SK-N-SH (cell line): ENCODE measurements at regions not wholly inside any gene's neighbourhood (a gene's known extent, or its start where the extent isn't known, plus 50 kb on each side); places are given as distances from the start of the nearest gene placed in this dataset.

ENCODE experiments used
- CTCF ChIA-PET: fragments of 300-600, 350-600 bp; formaldehyde crosslinking; extraction: SDS; loops from one replicate; lab custom pipeline; 2021; lab: Yijun Ruan, JAX
- POLR2A ChIA-PET: fragments of 350-600 bp; sonication (Branson Sonifier 250); formaldehyde crosslinking; extraction: SDS; loops from one replicate; lab custom pipeline; 2020; ENCODE audit warnings: antibody characterized with exemption, inconsistent platforms; lab: Yijun Ruan, JAX
- DNase-seq: peaks from one replicate; pipeline ENCODE4 v3.0.0; 2012
- H2AFZ ChIP-seq: fragments of 200-600 bp; sonication (generic); 2 replicates; pipeline ENCODE4 v1.8.1; 2016; ENCODE audit warnings: antibody characterized with exemption, mild to moderate bottlenecking, low read depth
- H3F3A ChIP-seq: fragments of 200-600 bp; sonication (generic); replicated peaks from 2 replicates; pipeline ENCODE3; 2016; ENCODE audit warnings: antibody characterized with exemption, mild to moderate bottlenecking; ENCODE audit not compliant: insufficient read depth
- H3K27ac ChIP-seq, 2 experiments: fragments of 200-500 bp in 1 of 2; fragments of 200-600 bp in 1 of 2; sonication (Bioruptor generic) in 1 of 2; sonication (generic), shearing (Covaris generic) in 1 of 2; 2 replicates each; pipeline versions ENCODE4 v1.5.1 to v1.6.1; 2014 to 2016; ENCODE audit warnings: low read depth in 2 of 2, inconsistent platforms in 1 of 2, low read length in 1 of 2, mild to moderate bottlenecking in 1 of 2, mixed read lengths in 1 of 2
- H3K27me3 ChIP-seq: fragments of 200-600 bp; sonication (generic), shearing (Covaris generic); 2 replicates; pipeline ENCODE4 v1.6.1; 2016; ENCODE audit warnings: mixed run types; ENCODE audit not compliant: insufficient read depth
- H3K36me3 ChIP-seq, 2 experiments: fragments of 200-500 bp in 1 of 2; fragments of 200-600 bp in 1 of 2; sonication (Bioruptor generic) in 1 of 2; sonication (generic) in 1 of 2; replicated peaks in 1 of 2; 2 replicates each; pipeline versions ENCODE3 to v1.5.1; 2014 to 2016; ENCODE audit warnings: low read length in 1 of 2, mild to moderate bottlenecking in 1 of 2; ENCODE audit not compliant: insufficient read depth in 2 of 2, control insufficient read depth in 1 of 2
- H3K4me1 ChIP-seq, 2 experiments: fragments of 200-500 bp in 1 of 2; fragments of 200-600 bp in 1 of 2; sonication (Bioruptor generic) in 1 of 2; sonication (generic), shearing (Covaris generic) in 1 of 2; 2 replicates each; pipeline versions ENCODE4 v1.5.1 to v1.6.1; 2014 to 2016; ENCODE audit warnings: low read depth in 1 of 2, low read length in 1 of 2, mixed run types in 1 of 2; ENCODE audit not compliant: insufficient read depth in 2 of 2, control insufficient read depth in 1 of 2
- H3K4me2 ChIP-seq: fragments of 200-600 bp; sonication (generic), shearing (Covaris generic); 2 replicates; pipeline ENCODE4 v1.6.1; 2017; ENCODE audit warnings: mixed run types
- H3K4me3 ChIP-seq, 2 experiments: fragments of 200-500 bp in 1 of 2; fragments of 200-600 bp in 1 of 2; sonication (Bioruptor generic) in 1 of 2; sonication (generic), shearing (Covaris generic) in 1 of 2; 2 replicates each; pipeline versions ENCODE4 v1.5.1 to v1.8.1; 2014 to 2016; ENCODE audit warnings: low read depth in 2 of 2, inconsistent platforms in 1 of 2, low read length in 1 of 2, mild to moderate bottlenecking in 1 of 2, mixed read lengths in 1 of 2, moderate library complexity in 1 of 2
- H3K79me2 ChIP-seq: fragments of 200-600 bp; sonication (generic); 2 replicates; pipeline ENCODE4 v1.8.1; 2017; ENCODE audit warnings: mild to moderate bottlenecking; ENCODE audit not compliant: insufficient read depth
- H3K9ac ChIP-seq: fragments of 200-600 bp; sonication (generic); 2 replicates; pipeline ENCODE4 v1.6.1; 2017; ENCODE audit warnings: mixed run types
- H3K9me2 ChIP-seq: fragments of 200-600 bp; sonication (generic); 2 replicates; pipeline ENCODE4 v1.6.1; 2017; ENCODE audit warnings: mixed run types
- H3K9me3 ChIP-seq: fragments of 200-600 bp; sonication (generic); 2 replicates; pipeline ENCODE4 v1.6.1; 2017; ENCODE audit warnings: mixed run types, mild to moderate bottlenecking, moderate library complexity
- H4K20me1 ChIP-seq: fragments of 200-600 bp; sonication (generic); 2 replicates; pipeline ENCODE4 v1.6.1; 2017; ENCODE audit warnings: mild to moderate bottlenecking, mixed run types; ENCODE audit not compliant: insufficient read depth
- CHD2 ChIP-seq: fragments of 150-350 bp; IDR thresholded peaks from 2 replicates; pipeline ENCODE4 v1.6.1; 2018; ENCODE audit warnings: low read length; ENCODE audit not compliant: partially characterized antibody
- ELF1 ChIP-seq: IDR thresholded peaks from 2 replicates; pipeline ENCODE4 v1.4.0; 2012
- EZH2phosphoT487 ChIP-seq: fragments of 200-600 bp; sonication (generic); IDR thresholded peaks from 2 replicates; pipeline ENCODE4 v1.6.1; 2017; ENCODE audit warnings: low read depth, mixed run types, mild to moderate bottlenecking, antibody characterized with exemption, moderate library complexity, borderline replicate concordance
- FOXM1 ChIP-seq: IDR thresholded peaks from 2 replicates; pipeline ENCODE4 v1.4.0; 2012; ENCODE audit warnings: low read depth, mild to moderate bottlenecking
- GABPA ChIP-seq: IDR thresholded peaks from 2 replicates; pipeline ENCODE4 v1.4.0; 2012; ENCODE audit warnings: low read depth, mild to moderate bottlenecking
- MEF2A ChIP-seq: IDR thresholded peaks from 2 replicates; pipeline ENCODE4 v1.4.0; 2012; ENCODE audit warnings: low read depth, borderline replicate concordance
- MXI1 ChIP-seq: IDR thresholded peaks from 2 replicates; pipeline ENCODE4 v1.6.1; 2012; ENCODE audit warnings: mild to moderate bottlenecking, low read depth, low read length, improper control_type of control experiment
- RCOR1 ChIP-seq: fragments of 150-350 bp; IDR thresholded peaks from 2 replicates; pipeline ENCODE4 v1.6.1; 2017; ENCODE audit warnings: antibody characterized with exemption, low read length
- TEAD4 ChIP-seq: IDR thresholded peaks from 2 replicates; pipeline ENCODE4 v1.4.0; 2012; ENCODE audit warnings: mild to moderate bottlenecking, borderline replicate concordance; ENCODE audit not compliant: insufficient read depth
- WGBS: methylation state at CpG from one replicate; pipeline ENCODE4 v1.1.6; 2017; ENCODE audit warnings: low lambda C conversion rate; 5-methylcytosine and 5-hydroxymethylcytosine counted together
- TF ChIP-seq, protein P1 (sequence below): IDR thresholded peaks from 2 replicates; pipeline ENCODE4 v1.6.1; 2012; ENCODE audit warnings: mild to moderate bottlenecking, low read depth, low read length, moderate library complexity
- TF ChIP-seq, protein P2 (sequence below): IDR thresholded peaks from 2 replicates; pipeline ENCODE4; 2012
- TF ChIP-seq, protein P3 (sequence below): IDR thresholded peaks from 2 replicates; pipeline ENCODE4 v1.4.0; 2012; ENCODE audit warnings: low read depth, borderline replicate concordance
- TF ChIP-seq, protein P4 (sequence below): IDR thresholded peaks from 2 replicates; pipeline ENCODE4 v1.4.0; 2012; ENCODE audit warnings: low read depth, borderline replicate concordance

DNA sequence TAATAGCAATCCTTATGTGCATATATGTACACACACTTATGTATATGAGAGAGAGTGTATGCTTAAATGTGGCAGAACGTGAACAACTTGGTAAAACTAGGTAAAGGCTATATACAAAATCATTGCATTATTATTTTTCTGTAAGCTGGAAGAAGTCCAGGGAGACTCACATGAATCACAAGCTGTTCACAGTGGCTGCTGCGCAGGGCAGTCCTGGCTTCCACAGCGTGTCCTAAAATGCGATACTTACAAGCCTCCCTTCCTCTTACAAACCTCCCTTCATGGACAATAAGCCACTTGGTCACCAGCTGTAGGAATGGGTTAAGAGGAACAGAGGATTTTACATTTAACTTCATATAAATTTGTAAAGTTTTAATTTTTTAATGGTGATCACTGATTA lies 114.9 kb upstream of the AGAP1 start:
- ChIA-PET CTCF (no interaction called here), POLR2A (no interaction called here)
- Histone ChIP-seq H3K9me2 (no peaks in the 10 kb centered on the region), H4K20me1 (no peaks in the 10 kb centered on the region), H3F3A (no peaks in the 10 kb centered on the region), H2AFZ (no peak overlapping the region), H3K79me2 (no peaks in the 10 kb centered on the region), H3K4me1 (no peaks in the 10 kb centered on the region), H3K36me3 (no peaks in the 10 kb centered on the region), H3K27ac (no peak overlapping the region), H3K27me3 (0 out of 2 replicates have a peak, but pooled peaks cover 4% of the 10 kb centered on the region), H3K4me3 (no peak overlapping the region), H3K9ac (no peak overlapping the region), H3K4me2 (no peak overlapping the region), H3K9me3 (no peaks in the 10 kb centered on the region)
- 71% methylated on average over 4 of the region's 4 CpGs for WGBS
- TF ChIP-seq, protein P1, sequence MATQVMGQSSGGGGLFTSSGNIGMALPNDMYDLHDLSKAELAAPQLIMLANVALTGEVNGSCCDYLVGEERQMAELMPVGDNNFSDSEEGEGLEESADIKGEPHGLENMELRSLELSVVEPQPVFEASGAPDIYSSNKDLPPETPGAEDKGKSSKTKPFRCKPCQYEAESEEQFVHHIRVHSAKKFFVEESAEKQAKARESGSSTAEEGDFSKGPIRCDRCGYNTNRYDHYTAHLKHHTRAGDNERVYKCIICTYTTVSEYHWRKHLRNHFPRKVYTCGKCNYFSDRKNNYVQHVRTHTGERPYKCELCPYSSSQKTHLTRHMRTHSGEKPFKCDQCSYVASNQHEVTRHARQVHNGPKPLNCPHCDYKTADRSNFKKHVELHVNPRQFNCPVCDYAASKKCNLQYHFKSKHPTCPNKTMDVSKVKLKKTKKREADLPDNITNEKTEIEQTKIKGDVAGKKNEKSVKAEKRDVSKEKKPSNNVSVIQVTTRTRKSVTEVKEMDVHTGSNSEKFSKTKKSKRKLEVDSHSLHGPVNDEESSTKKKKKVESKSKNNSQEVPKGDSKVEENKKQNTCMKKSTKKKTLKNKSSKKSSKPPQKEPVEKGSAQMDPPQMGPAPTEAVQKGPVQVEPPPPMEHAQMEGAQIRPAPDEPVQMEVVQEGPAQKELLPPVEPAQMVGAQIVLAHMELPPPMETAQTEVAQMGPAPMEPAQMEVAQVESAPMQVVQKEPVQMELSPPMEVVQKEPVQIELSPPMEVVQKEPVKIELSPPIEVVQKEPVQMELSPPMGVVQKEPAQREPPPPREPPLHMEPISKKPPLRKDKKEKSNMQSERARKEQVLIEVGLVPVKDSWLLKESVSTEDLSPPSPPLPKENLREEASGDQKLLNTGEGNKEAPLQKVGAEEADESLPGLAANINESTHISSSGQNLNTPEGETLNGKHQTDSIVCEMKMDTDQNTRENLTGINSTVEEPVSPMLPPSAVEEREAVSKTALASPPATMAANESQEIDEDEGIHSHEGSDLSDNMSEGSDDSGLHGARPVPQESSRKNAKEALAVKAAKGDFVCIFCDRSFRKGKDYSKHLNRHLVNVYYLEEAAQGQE = no peak
- TF ChIP-seq, protein P2, sequence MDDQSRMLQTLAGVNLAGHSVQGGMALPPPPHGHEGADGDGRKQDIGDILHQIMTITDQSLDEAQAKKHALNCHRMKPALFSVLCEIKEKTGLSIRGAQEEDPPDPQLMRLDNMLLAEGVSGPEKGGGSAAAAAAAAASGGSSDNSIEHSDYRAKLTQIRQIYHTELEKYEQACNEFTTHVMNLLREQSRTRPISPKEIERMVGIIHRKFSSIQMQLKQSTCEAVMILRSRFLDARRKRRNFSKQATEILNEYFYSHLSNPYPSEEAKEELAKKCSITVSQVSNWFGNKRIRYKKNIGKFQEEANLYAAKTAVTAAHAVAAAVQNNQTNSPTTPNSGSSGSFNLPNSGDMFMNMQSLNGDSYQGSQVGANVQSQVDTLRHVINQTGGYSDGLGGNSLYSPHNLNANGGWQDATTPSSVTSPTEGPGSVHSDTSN = no peak
- TF ChIP-seq, protein P3, sequence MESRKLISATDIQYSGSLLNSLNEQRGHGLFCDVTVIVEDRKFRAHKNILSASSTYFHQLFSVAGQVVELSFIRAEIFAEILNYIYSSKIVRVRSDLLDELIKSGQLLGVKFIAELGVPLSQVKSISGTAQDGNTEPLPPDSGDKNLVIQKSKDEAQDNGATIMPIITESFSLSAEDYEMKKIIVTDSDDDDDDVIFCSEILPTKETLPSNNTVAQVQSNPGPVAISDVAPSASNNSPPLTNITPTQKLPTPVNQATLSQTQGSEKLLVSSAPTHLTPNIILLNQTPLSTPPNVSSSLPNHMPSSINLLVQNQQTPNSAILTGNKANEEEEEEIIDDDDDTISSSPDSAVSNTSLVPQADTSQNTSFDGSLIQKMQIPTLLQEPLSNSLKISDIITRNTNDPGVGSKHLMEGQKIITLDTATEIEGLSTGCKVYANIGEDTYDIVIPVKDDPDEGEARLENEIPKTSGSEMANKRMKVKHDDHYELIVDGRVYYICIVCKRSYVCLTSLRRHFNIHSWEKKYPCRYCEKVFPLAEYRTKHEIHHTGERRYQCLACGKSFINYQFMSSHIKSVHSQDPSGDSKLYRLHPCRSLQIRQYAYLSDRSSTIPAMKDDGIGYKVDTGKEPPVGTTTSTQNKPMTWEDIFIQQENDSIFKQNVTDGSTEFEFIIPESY = no peak
- no peak for TF ChIP-seq TEAD4
- no peak for TF ChIP-seq MXI1
- TF ChIP-seq ELF1 = no peak
- no peak for TF ChIP-seq MEF2A
- TF ChIP-seq GABPA = no peak
- TF ChIP-seq FOXM1 = no peak
- no peak for TF ChIP-seq EZH2phosphoT487
- TF ChIP-seq CHD2 = no peak
- TF ChIP-seq, protein P4, sequence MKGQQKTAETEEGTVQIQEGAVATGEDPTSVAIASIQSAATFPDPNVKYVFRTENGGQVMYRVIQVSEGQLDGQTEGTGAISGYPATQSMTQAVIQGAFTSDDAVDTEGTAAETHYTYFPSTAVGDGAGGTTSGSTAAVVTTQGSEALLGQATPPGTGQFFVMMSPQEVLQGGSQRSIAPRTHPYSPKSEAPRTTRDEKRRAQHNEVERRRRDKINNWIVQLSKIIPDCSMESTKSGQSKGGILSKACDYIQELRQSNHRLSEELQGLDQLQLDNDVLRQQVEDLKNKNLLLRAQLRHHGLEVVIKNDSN = no peak
- TF ChIP-seq RCOR1 = no peak
- no peak for DNase-seq
